ENCODE measurements at regions not wholly inside any gene's neighbourhood (a gene's known extent, or its start where the extent isn't known, plus 50 kb on each side); places are given as distances from the start of the nearest gene placed in this dataset.

GRCh38 chr3:31147550-31147949 lies 253.1 kb upstream of the GADL1 start:
- FAIRE-seq: no peak
- DNase-seq (ENCODE audit: low read depth): no peak
- no peaks in the 10 kb centered on the region for H3K36me3 ChIP-seq (ENCODE audit: control insufficient read depth, insufficient read depth, low read length)
- H3K4me3 ChIP-seq (ENCODE audit: low read depth, low read length): no peak overlapping the region
- no peaks in the 10 kb centered on the region for H3K27me3 ChIP-seq (ENCODE audit: control insufficient read depth, insufficient read depth, low read length)
- TF ChIP-seq CTCF (IDR thresholded peaks at IDR 0.05; ENCODE audit: insufficient read depth, low read length, severe bottlenecking): no peak

DNA sequence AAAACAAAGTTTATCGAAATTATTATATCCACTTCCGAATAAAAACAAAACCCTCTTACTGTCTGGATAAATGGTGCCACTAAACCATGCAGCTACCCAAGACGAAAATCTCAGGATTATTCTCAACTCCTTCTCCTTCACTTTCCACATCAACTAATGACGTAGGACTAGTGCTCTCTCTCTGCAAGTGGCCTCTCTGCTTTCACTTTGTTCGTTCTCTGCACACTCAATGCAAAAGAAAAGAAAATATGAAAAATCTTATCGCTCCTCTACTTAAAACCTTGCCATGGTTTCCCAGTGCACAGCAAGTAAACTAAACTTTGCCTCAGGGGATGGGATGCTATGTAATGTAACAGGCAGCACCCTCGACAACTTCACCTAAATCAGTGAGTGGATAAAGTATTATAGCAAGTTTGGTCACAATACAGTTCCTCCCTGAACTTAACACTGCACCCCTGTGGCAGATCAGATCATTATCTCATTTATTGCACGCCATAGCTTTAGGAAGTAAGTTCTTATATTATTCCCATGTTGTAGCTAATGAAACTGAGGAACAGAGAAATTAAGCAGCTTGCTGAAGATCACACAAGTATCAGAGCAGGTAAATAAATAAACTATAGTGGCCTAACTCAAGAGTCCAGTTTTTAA lies 262.7 kb upstream of the GADL1 start:
- TF ChIP-seq CTCF (IDR thresholded peaks at IDR 0.05; ENCODE audit: insufficient read depth, low read length, severe bottlenecking): no peak
- Histone ChIP-seq H3K27me3 (ENCODE audit: control insufficient read depth, insufficient read depth, low read length) (no peaks in the 10 kb centered on the region), H3K36me3 (ENCODE audit: control insufficient read depth, insufficient read depth, low read length) (no peaks in the 10 kb centered on the region), H3K4me3 (ENCODE audit: low read depth, low read length) (no peak overlapping the region)
- no peak for FAIRE-seq
- DNase-seq (ENCODE audit: low read depth): no peak

- H3K27me3 ChIP-seq (ENCODE audit: control insufficient read depth, insufficient read depth, low read length): no peaks in the 10 kb centered on the region
These were observed 263.6 kb upstream of the GADL1 start for GRCh38 chr3:31157893-31158620.

GRCh38 chr3:31159331-31160039 lies 265.0 kb upstream of the GADL1 start:
- H3K4me3 ChIP-seq (ENCODE audit: low read depth, low read length): no peak overlapping the region
- no peaks in the 10 kb centered on the region for H3K27me3 ChIP-seq (ENCODE audit: control insufficient read depth, insufficient read depth, low read length)
- FAIRE-seq (peak; percentile 43), DNase-seq (ENCODE audit: low read depth) (no peak)
- no peaks in the 10 kb centered on the region for H3K36me3 ChIP-seq (ENCODE audit: control insufficient read depth, insufficient read depth, low read length)
- no peak for TF ChIP-seq CTCF (IDR thresholded peaks at IDR 0.05; ENCODE audit: insufficient read depth, low read length, severe bottlenecking)

More at GRCh38 chr3:31157893-31158620, 263.6 kb upstream of the GADL1 start:
- Histone ChIP-seq H3K36me3 (ENCODE audit: control insufficient read depth, insufficient read depth, low read length) (no peaks in the 10 kb centered on the region), H3K4me3 (ENCODE audit: low read depth, low read length) (no peak overlapping the region)
- FAIRE-seq (no peak), DNase-seq (ENCODE audit: low read depth) (peak; percentile 48)
- TF ChIP-seq CTCF (IDR thresholded peaks at IDR 0.05; ENCODE audit: insufficient read depth, low read length, severe bottlenecking): no peak

GRCh38 chr3:31161889-31162288 lies 267.4 kb upstream of the GADL1 start:
- H3K36me3 ChIP-seq (ENCODE audit: control insufficient read depth, insufficient read depth, low read length): no peaks in the 10 kb centered on the region
- no peak for FAIRE-seq
- TF ChIP-seq CTCF (IDR thresholded peaks at IDR 0.05; ENCODE audit: insufficient read depth, low read length, severe bottlenecking): no peak

More at GRCh38 chr3:31161889-31162288, 267.4 kb upstream of the GADL1 start:
- DNase-seq (ENCODE audit: low read depth): no peak
- H3K27me3 ChIP-seq (ENCODE audit: control insufficient read depth, insufficient read depth, low read length): no peaks in the 10 kb centered on the region
- H3K4me3 ChIP-seq (ENCODE audit: low read depth, low read length): no peak overlapping the region

Data from bronchial epithelial cell (primary cell).